H9 (cell line): ENCODE measurements at regions not wholly inside any gene's neighbourhood (a gene's known extent, or its start where the extent isn't known, plus 50 kb on each side); places are given as distances from the start of the nearest gene placed in this dataset.

ENCODE experiments used
- DNase-seq: peaks from one replicate; pipeline ENCODE4 v3.0.0-alpha.2; 2017
- H2AFZ ChIP-seq: one replicate; pipeline ENCODE4 v1.6.1; 2013; ENCODE audit warnings: mild to moderate bottlenecking, low read length, control low read depth, moderate library complexity
- H2AK5ac ChIP-seq: 2 replicates; pipeline ENCODE4 v1.6.1; 2013; ENCODE audit warnings: low read length, control low read depth, mixed read lengths; ENCODE audit not compliant: insufficient read length
- H2BK120ac ChIP-seq: one replicate; pipeline ENCODE4 v1.6.1; 2013; ENCODE audit warnings: low read depth, mild to moderate bottlenecking, low read length, control low read depth, inconsistent platforms; ENCODE audit not compliant: poor library complexity, severe bottlenecking
- H2BK12ac ChIP-seq: 2 replicates; pipeline ENCODE4 v1.6.1; 2013; ENCODE audit warnings: low read length, control low read depth, mixed read lengths, low read depth; ENCODE audit not compliant: insufficient read length
- H2BK15ac ChIP-seq: 2 replicates; pipeline ENCODE4 v1.6.1; 2013; ENCODE audit warnings: low read depth, low read length, control low read depth
- H2BK20ac ChIP-seq: one replicate; pipeline ENCODE4 v1.6.1; 2013; ENCODE audit warnings: low read depth, mild to moderate bottlenecking, low read length, control low read depth, inconsistent platforms; ENCODE audit not compliant: poor library complexity, severe bottlenecking
- H2BK5ac ChIP-seq: 2 replicates; pipeline ENCODE4 v1.6.1; 2013; ENCODE audit warnings: low read length, control low read depth, mixed read lengths; ENCODE audit not compliant: insufficient read length
- H3K14ac ChIP-seq: 2 replicates; pipeline ENCODE4 v1.6.1; 2013; ENCODE audit warnings: low read length, control low read depth; ENCODE audit not compliant: insufficient read depth
- H3K18ac ChIP-seq: 2 replicates; pipeline ENCODE4 v1.6.1; 2013; ENCODE audit warnings: low read depth, mild to moderate bottlenecking, mixed read lengths, low read length, control low read depth; ENCODE audit not compliant: insufficient read length
- H3K23ac ChIP-seq: 2 replicates; pipeline ENCODE4 v1.6.1; 2013; ENCODE audit warnings: low read length, control low read depth, mixed read lengths, low read depth; ENCODE audit not compliant: insufficient read length
- H3K23me2 ChIP-seq: 2 replicates; pipeline ENCODE4 v1.6.1; 2013; ENCODE audit warnings: low read depth, mild to moderate bottlenecking, mixed read lengths, low read length, control low read depth; ENCODE audit not compliant: insufficient read length, poor library complexity, severe bottlenecking
- H3K27ac ChIP-seq: 2 replicates; pipeline ENCODE4 v1.5.1; 2013; ENCODE audit warnings: low read length, control low read depth, mixed read lengths, low read depth; ENCODE audit not compliant: insufficient read length
- H3K27me3 ChIP-seq: 2 replicates; pipeline ENCODE4 v1.6.1; 2013; ENCODE audit warnings: low read length, control low read depth, inconsistent platforms; ENCODE audit not compliant: insufficient read depth
- H3K4ac ChIP-seq: 2 replicates; pipeline ENCODE4 v1.6.1; 2013; ENCODE audit warnings: low read depth, mild to moderate bottlenecking, control low read depth, inconsistent platforms, low read length, moderate library complexity
- H3K4me1 ChIP-seq: 2 replicates; pipeline ENCODE4 v1.6.1; 2013; ENCODE audit warnings: low read length, control low read depth, inconsistent platforms; ENCODE audit not compliant: insufficient read depth
- H3K4me2 ChIP-seq: 2 replicates; pipeline ENCODE4 v1.6.1; 2013; ENCODE audit warnings: low read length, control low read depth, mixed read lengths; ENCODE audit not compliant: insufficient read length, insufficient read depth
- H3K56ac ChIP-seq: 2 replicates; pipeline ENCODE4 v1.6.1; 2013; ENCODE audit warnings: low read depth, mild to moderate bottlenecking, mixed read lengths, low read length, control low read depth; ENCODE audit not compliant: insufficient read length
- H3K79me1 ChIP-seq: 2 replicates; pipeline ENCODE4 v1.6.1; 2013; ENCODE audit warnings: low read depth, mild to moderate bottlenecking, moderate library complexity, low read length, control low read depth, inconsistent platforms; ENCODE audit not compliant: insufficient read depth, poor library complexity, severe bottlenecking
- H3K79me2 ChIP-seq: 2 replicates; pipeline ENCODE4 v1.6.1; 2013; ENCODE audit warnings: low read length, control low read depth, inconsistent platforms; ENCODE audit not compliant: insufficient read depth
- H3K9ac ChIP-seq: 2 replicates; pipeline ENCODE4 v1.6.1; 2013; ENCODE audit warnings: low read length, control low read depth, mixed read lengths; ENCODE audit not compliant: insufficient read length; ENCODE audit errors: extremely low read depth
- H3K9me3 ChIP-seq: one replicate; pipeline ENCODE4 v1.6.1; 2013; ENCODE audit warnings: low read depth, low read length, inconsistent platforms; ENCODE audit not compliant: control insufficient read depth
- H3T11ph ChIP-seq: one replicate; pipeline ENCODE4 v1.6.1; 2013; ENCODE audit warnings: mild to moderate bottlenecking, low read length, control low read depth, inconsistent platforms
- H4K20me1 ChIP-seq: one replicate; pipeline ENCODE4 v1.6.1; 2013; ENCODE audit not compliant: control insufficient read depth, insufficient read length, insufficient read depth
- H4K5ac ChIP-seq: 2 replicates; pipeline ENCODE4 v1.6.1; 2013; ENCODE audit warnings: low read depth, mild to moderate bottlenecking, mixed read lengths, low read length, control low read depth; ENCODE audit not compliant: insufficient read length
- H4K8ac ChIP-seq: replicated peaks from 2 replicates; pipeline ENCODE4 v1.6.1; 2013; ENCODE audit warnings: low read length, control low read depth, mixed read lengths, low read depth; ENCODE audit not compliant: insufficient read length
- H4K91ac ChIP-seq: 2 replicates; pipeline ENCODE4 v1.6.1; 2013; ENCODE audit warnings: low read depth, mild to moderate bottlenecking, moderate library complexity, mixed read lengths, low read length, control low read depth; ENCODE audit not compliant: insufficient read length
- H3K27ac Mint-ChIP-seq, 3 experiments: 2 replicates in 2 of 3; 3 replicates in 1 of 3; pipeline ENCODE4 v1.8.0; 2020 to 2021; ENCODE audit warnings: mixed read lengths in 3 of 3, mild to moderate bottlenecking in 1 of 3, moderate library complexity in 1 of 3
- H3K27me3 Mint-ChIP-seq: 2 replicates; pipeline ENCODE4 v1.8.0; 2021; ENCODE audit warnings: low read depth, mild to moderate bottlenecking, moderate library complexity, mixed read lengths
- H3K36me3 Mint-ChIP-seq, 3 experiments: 2 replicates in 2 of 3; 3 replicates in 1 of 3; pipeline ENCODE4 v1.8.0; 2020 to 2021; ENCODE audit warnings: low read depth in 3 of 3, mixed read lengths in 3 of 3; ENCODE audit not compliant: insufficient read depth in 1 of 3
- H3K4me1 Mint-ChIP-seq, 2 experiments: 2 replicates each; pipeline ENCODE4 v1.8.0; 2020; ENCODE audit warnings: mixed read lengths in 2 of 2
- H3K4me3 Mint-ChIP-seq, 2 experiments: 2 replicates in 1 of 2; 3 replicates in 1 of 2; pipeline ENCODE4 v1.8.0; 2020 to 2021; ENCODE audit warnings: mild to moderate bottlenecking in 2 of 2, mixed read lengths in 2 of 2, moderate library complexity in 1 of 2
- H3K9me3 Mint-ChIP-seq, 2 experiments: 2 replicates in 1 of 2; 3 replicates in 1 of 2; pipeline ENCODE4 v1.8.0; 2020; ENCODE audit warnings: mild to moderate bottlenecking in 2 of 2, mixed read lengths in 2 of 2, moderate library complexity in 1 of 2
- WGBS: extraction: QIAGEN DNeasy Blood & Tissue Kit; methylation state at CpG from one replicate; pipeline ENCODE4 v1.1.7; 2013; ENCODE audit warnings: missing lambda C conversion rate, low lambda C conversion rate, mixed read lengths; ENCODE audit not compliant: insufficient read length; ENCODE audit errors: extremely low coverage; 5-methylcytosine and 5-hydroxymethylcytosine counted together
- TF ChIP-seq, protein P1 (sequence below): fragments of 200-600 bp; sonication (generic); conservative IDR thresholded peaks from 3 replicates; pipeline ENCODE4 v1.8.0; 2021; ENCODE audit warnings: antibody characterized with exemption, mild to moderate bottlenecking

DNA sequence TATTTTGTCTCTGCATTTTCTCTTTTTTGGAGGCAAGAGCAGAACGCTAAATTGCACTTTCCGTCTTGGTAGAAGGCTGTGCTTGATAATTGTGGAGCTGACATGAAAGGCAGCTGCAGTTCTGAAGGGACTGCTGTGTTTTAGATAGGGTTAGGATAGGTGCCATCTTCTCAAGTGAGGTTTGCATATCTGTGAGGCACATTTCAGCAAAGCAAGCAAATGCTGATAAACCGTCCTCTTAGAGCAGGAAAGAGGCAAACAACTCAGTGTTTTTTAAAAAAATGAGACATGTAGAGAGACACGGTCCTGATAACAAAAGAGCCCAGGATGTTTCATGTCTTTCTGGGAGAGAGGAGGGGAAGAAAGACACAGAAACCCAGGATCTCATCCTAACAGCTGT, 217.7 kb downstream of the SOCS6 start:
- H3K79me2 ChIP-seq = no peaks in the 10 kb centered on the region
- no peak overlapping the region for H2BK15ac ChIP-seq
- no peak overlapping the region for H3K14ac ChIP-seq
- no CpG with 5 or more reads among the region's 4 CpGs for WGBS
- no peaks in the 10 kb centered on the region for H4K20me1 ChIP-seq
- no peak overlapping the region for H3K18ac ChIP-seq
- no peak overlapping the region for H3K4me2 ChIP-seq
- no peaks in the 10 kb centered on the region for H3K23me2 ChIP-seq
- H2BK12ac ChIP-seq = no peak overlapping the region
- no peak overlapping the region for H3T11ph ChIP-seq
- no peak overlapping the region for H4K91ac ChIP-seq
- no peak overlapping the region for H3K27ac ChIP-seq
- no peak overlapping the region for H2AK5ac ChIP-seq
- no peak overlapping the region for H2AFZ ChIP-seq
- H3K79me1 ChIP-seq = no peaks in the 10 kb centered on the region
- no peak overlapping the region for H3K56ac ChIP-seq
- no peak for DNase-seq
- no peaks in the 10 kb centered on the region for H3K9me3 ChIP-seq
- H3K27me3 ChIP-seq = no peaks in the 10 kb centered on the region
- H2BK20ac ChIP-seq = no peak overlapping the region
- no peak overlapping the region for H2BK120ac ChIP-seq
- no peak overlapping the region for H4K5ac ChIP-seq
- no peak overlapping the region for H3K23ac ChIP-seq
- TF ChIP-seq, protein P1, sequence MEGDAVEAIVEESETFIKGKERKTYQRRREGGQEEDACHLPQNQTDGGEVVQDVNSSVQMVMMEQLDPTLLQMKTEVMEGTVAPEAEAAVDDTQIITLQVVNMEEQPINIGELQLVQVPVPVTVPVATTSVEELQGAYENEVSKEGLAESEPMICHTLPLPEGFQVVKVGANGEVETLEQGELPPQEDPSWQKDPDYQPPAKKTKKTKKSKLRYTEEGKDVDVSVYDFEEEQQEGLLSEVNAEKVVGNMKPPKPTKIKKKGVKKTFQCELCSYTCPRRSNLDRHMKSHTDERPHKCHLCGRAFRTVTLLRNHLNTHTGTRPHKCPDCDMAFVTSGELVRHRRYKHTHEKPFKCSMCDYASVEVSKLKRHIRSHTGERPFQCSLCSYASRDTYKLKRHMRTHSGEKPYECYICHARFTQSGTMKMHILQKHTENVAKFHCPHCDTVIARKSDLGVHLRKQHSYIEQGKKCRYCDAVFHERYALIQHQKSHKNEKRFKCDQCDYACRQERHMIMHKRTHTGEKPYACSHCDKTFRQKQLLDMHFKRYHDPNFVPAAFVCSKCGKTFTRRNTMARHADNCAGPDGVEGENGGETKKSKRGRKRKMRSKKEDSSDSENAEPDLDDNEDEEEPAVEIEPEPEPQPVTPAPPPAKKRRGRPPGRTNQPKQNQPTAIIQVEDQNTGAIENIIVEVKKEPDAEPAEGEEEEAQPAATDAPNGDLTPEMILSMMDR = no peak
- Mint-ChIP-seq H3K27me3 (no peaks in the 10 kb centered on the region), H3K4me1 (no peaks in the 10 kb centered on the region), H3K4me3 (no peak overlapping the region), H3K36me3 (no peaks in the 10 kb centered on the region), H3K27ac (no peak overlapping the region), H3K9me3 (no peaks in the 10 kb centered on the region)
- H3K4ac ChIP-seq = no peak overlapping the region
- no peaks in the 10 kb centered on the region for H3K4me1 ChIP-seq
- no peak overlapping the region for H3K9ac ChIP-seq
- no peak overlapping the region for H4K8ac ChIP-seq
- no peak overlapping the region for H2BK5ac ChIP-seq
